Stimulated activated CD4-positive, alpha-beta T cell treated with anti-CD3 and anti-CD28 coated beads, Interleukin-15, amount 100 ng/mL, for 1 hour (primary cell): ENCODE measurements at regions not wholly inside any gene's neighbourhood (a gene's known extent, or its start where the extent isn't known, plus 50 kb on each side); places are given as distances from the start of the nearest gene placed in this dataset.

Experiments used
- DNase-seq, 2 donors: peaks; one replicate each; pipeline ENCODE4 v3.0.0-alpha.2; 2020; ENCODE audit warnings: low read depth in 1 of 2, low spot score in 1 of 2

- DNase-seq, result no peak
Observed at GRCh38 chr19:30754162-30754561, 382.0 kb downstream of the ZNF536 start.

- DNase-seq, result no peak
Observed at GRCh38 chr19:30752876-30753275, 380.7 kb downstream of the ZNF536 start.

GRCh38 chr19:30752201-30752600 is 380.0 kb downstream of the ZNF536 start:
- DNase-seq, result no peak

GRCh38 chr19:30745476-30745985 is 373.3 kb downstream of the ZNF536 start:
- DNase-seq, result no peak

- no peak for DNase-seq
Observed at GRCh38 chr19:30744741-30745475, 372.7 kb downstream of the ZNF536 start.

- no peak for DNase-seq
Observed at GRCh38 chr19:30743702-30744101, 371.5 kb downstream of the ZNF536 start.

GRCh38 chr19:30743011-30743410 is 370.8 kb downstream of the ZNF536 start:
- DNase-seq, result no peak

GRCh38 chr19:30742406-30742938 is 370.3 kb downstream of the ZNF536 start:
- no peak for DNase-seq

GRCh38 chr19:30741566-30741965 is 369.4 kb downstream of the ZNF536 start:
- DNase-seq, result no peak

- no peak for DNase-seq
Observed at GRCh38 chr19:30739394-30739793, 367.2 kb downstream of the ZNF536 start.

- DNase-seq, result no peak
Observed at GRCh38 chr19:30738047-30738446, 365.9 kb downstream of the ZNF536 start.

- no peak for DNase-seq
Observed at GRCh38 chr19:30734669-30735068, 362.5 kb downstream of the ZNF536 start.

GRCh38 chr19:30733826-30734550 is 361.8 kb downstream of the ZNF536 start:
- no peak for DNase-seq

GRCh38 chr19:30731591-30731990 is 359.4 kb downstream of the ZNF536 start:
- DNase-seq, result no peak

GRCh38 chr19:30729451-30729850 is 357.3 kb downstream of the ZNF536 start:
- DNase-seq, result no peak

GRCh38 chr19:30722761-30723160 is 350.6 kb downstream of the ZNF536 start:
- no peak for DNase-seq

- DNase-seq, result no peak
Observed at GRCh38 chr19:30722186-30722585, 350.0 kb downstream of the ZNF536 start.

- no peak for DNase-seq
Observed at GRCh38 chr19:30719999-30720345, 347.8 kb downstream of the ZNF536 start.

- no peak for DNase-seq
Observed at GRCh38 chr19:30719189-30719998, 347.2 kb downstream of the ZNF536 start.

GRCh38 chr19:30718707-30719106 is 346.5 kb downstream of the ZNF536 start:
- DNase-seq, result no peak

GRCh38 chr19:30718014-30718413 is 345.8 kb downstream of the ZNF536 start:
- DNase-seq, result no peak
